SK-N-SH (cell line): ENCODE measurements at regions not wholly inside any gene's neighbourhood (a gene's known extent, or its start where the extent isn't known, plus 50 kb on each side); places are given as distances from the start of the nearest gene placed in this dataset.

Source experiments
- CTCF ChIA-PET: fragments of 300-600, 350-600 bp; formaldehyde crosslinking; extraction: SDS; loops from one replicate; lab custom pipeline; 2021; lab: Yijun Ruan, JAX
- POLR2A ChIA-PET: fragments of 350-600 bp; sonication (Branson Sonifier 250); formaldehyde crosslinking; extraction: SDS; loops from one replicate; lab custom pipeline; 2020; ENCODE audit warnings: antibody characterized with exemption, inconsistent platforms; lab: Yijun Ruan, JAX
- DNase-seq: peaks from one replicate; pipeline ENCODE4 v3.0.0; 2012
- H2AFZ ChIP-seq: fragments of 200-600 bp; sonication (generic); 2 replicates; pipeline ENCODE4 v1.8.1; 2016; ENCODE audit warnings: antibody characterized with exemption, mild to moderate bottlenecking, low read depth
- H3F3A ChIP-seq: fragments of 200-600 bp; sonication (generic); replicated peaks from 2 replicates; pipeline ENCODE3; 2016; ENCODE audit warnings: antibody characterized with exemption, mild to moderate bottlenecking; ENCODE audit not compliant: insufficient read depth
- H3K27ac ChIP-seq, 2 experiments: fragments of 200-500 bp in 1 of 2; fragments of 200-600 bp in 1 of 2; sonication (Bioruptor generic) in 1 of 2; sonication (generic), shearing (Covaris generic) in 1 of 2; 2 replicates each; pipeline versions ENCODE4 v1.5.1 to v1.6.1; 2014 to 2016; ENCODE audit warnings: low read depth in 2 of 2, inconsistent platforms in 1 of 2, low read length in 1 of 2, mild to moderate bottlenecking in 1 of 2, mixed read lengths in 1 of 2
- H3K27me3 ChIP-seq: fragments of 200-600 bp; sonication (generic), shearing (Covaris generic); 2 replicates; pipeline ENCODE4 v1.6.1; 2016; ENCODE audit warnings: mixed run types; ENCODE audit not compliant: insufficient read depth
- H3K36me3 ChIP-seq, 2 experiments: fragments of 200-500 bp in 1 of 2; fragments of 200-600 bp in 1 of 2; sonication (Bioruptor generic) in 1 of 2; sonication (generic) in 1 of 2; replicated peaks in 1 of 2; 2 replicates each; pipeline versions ENCODE3 to v1.5.1; 2014 to 2016; ENCODE audit warnings: low read length in 1 of 2, mild to moderate bottlenecking in 1 of 2; ENCODE audit not compliant: insufficient read depth in 2 of 2, control insufficient read depth in 1 of 2
- H3K4me1 ChIP-seq, 2 experiments: fragments of 200-500 bp in 1 of 2; fragments of 200-600 bp in 1 of 2; sonication (Bioruptor generic) in 1 of 2; sonication (generic), shearing (Covaris generic) in 1 of 2; 2 replicates each; pipeline versions ENCODE4 v1.5.1 to v1.6.1; 2014 to 2016; ENCODE audit warnings: low read depth in 1 of 2, low read length in 1 of 2, mixed run types in 1 of 2; ENCODE audit not compliant: insufficient read depth in 2 of 2, control insufficient read depth in 1 of 2
- H3K4me2 ChIP-seq: fragments of 200-600 bp; sonication (generic), shearing (Covaris generic); 2 replicates; pipeline ENCODE4 v1.6.1; 2017; ENCODE audit warnings: mixed run types
- H3K4me3 ChIP-seq, 2 experiments: fragments of 200-500 bp in 1 of 2; fragments of 200-600 bp in 1 of 2; sonication (Bioruptor generic) in 1 of 2; sonication (generic), shearing (Covaris generic) in 1 of 2; 2 replicates each; pipeline versions ENCODE4 v1.5.1 to v1.8.1; 2014 to 2016; ENCODE audit warnings: low read depth in 2 of 2, inconsistent platforms in 1 of 2, low read length in 1 of 2, mild to moderate bottlenecking in 1 of 2, mixed read lengths in 1 of 2, moderate library complexity in 1 of 2
- H3K79me2 ChIP-seq: fragments of 200-600 bp; sonication (generic); 2 replicates; pipeline ENCODE4 v1.8.1; 2017; ENCODE audit warnings: mild to moderate bottlenecking; ENCODE audit not compliant: insufficient read depth
- H3K9ac ChIP-seq: fragments of 200-600 bp; sonication (generic); 2 replicates; pipeline ENCODE4 v1.6.1; 2017; ENCODE audit warnings: mixed run types
- H3K9me2 ChIP-seq: fragments of 200-600 bp; sonication (generic); 2 replicates; pipeline ENCODE4 v1.6.1; 2017; ENCODE audit warnings: mixed run types
- H3K9me3 ChIP-seq: fragments of 200-600 bp; sonication (generic); 2 replicates; pipeline ENCODE4 v1.6.1; 2017; ENCODE audit warnings: mixed run types, mild to moderate bottlenecking, moderate library complexity
- H4K20me1 ChIP-seq: fragments of 200-600 bp; sonication (generic); 2 replicates; pipeline ENCODE4 v1.6.1; 2017; ENCODE audit warnings: mild to moderate bottlenecking, mixed run types; ENCODE audit not compliant: insufficient read depth
- CHD2 ChIP-seq: fragments of 150-350 bp; IDR thresholded peaks from 2 replicates; pipeline ENCODE4 v1.6.1; 2018; ENCODE audit warnings: low read length; ENCODE audit not compliant: partially characterized antibody
- ELF1 ChIP-seq: IDR thresholded peaks from 2 replicates; pipeline ENCODE4 v1.4.0; 2012
- GABPA ChIP-seq: IDR thresholded peaks from 2 replicates; pipeline ENCODE4 v1.4.0; 2012; ENCODE audit warnings: low read depth, mild to moderate bottlenecking
- GATA2 ChIP-seq: sonication (generic); formaldehyde crosslinking; IDR thresholded peaks from 2 replicates; pipeline ENCODE4 v1.5.0; 2020; ENCODE audit warnings: mild to moderate bottlenecking, missing genetic modification reagents
- RCOR1 ChIP-seq: fragments of 150-350 bp; IDR thresholded peaks from 2 replicates; pipeline ENCODE4 v1.6.1; 2017; ENCODE audit warnings: antibody characterized with exemption, low read length
- RFX5 ChIP-seq: IDR thresholded peaks from 2 replicates; pipeline ENCODE4 v1.6.1; 2012; ENCODE audit warnings: mild to moderate bottlenecking, improper control_type of control experiment, low read length
- SIN3A ChIP-seq: IDR thresholded peaks from 2 replicates; pipeline ENCODE4 v1.6.1; 2012; ENCODE audit warnings: low read depth, mild to moderate bottlenecking, low read length, moderate library complexity, borderline replicate concordance
- TAF1 ChIP-seq: IDR thresholded peaks from 2 replicates; pipeline ENCODE4 v1.6.1; 2012; ENCODE audit warnings: low read depth, mild to moderate bottlenecking, low read length, moderate library complexity, borderline replicate concordance
- TCF12 ChIP-seq: IDR thresholded peaks from 2 replicates; pipeline ENCODE4 v1.4.0; 2012
- TEAD4 ChIP-seq: IDR thresholded peaks from 2 replicates; pipeline ENCODE4 v1.4.0; 2012; ENCODE audit warnings: mild to moderate bottlenecking, borderline replicate concordance; ENCODE audit not compliant: insufficient read depth
- WGBS: methylation state at CpG from one replicate; pipeline ENCODE4 v1.1.6; 2017; ENCODE audit warnings: low lambda C conversion rate; 5-methylcytosine and 5-hydroxymethylcytosine counted together
- TF ChIP-seq, protein P1 (sequence below): IDR thresholded peaks from 2 replicates; pipeline ENCODE4; 2012
- TF ChIP-seq, protein P2 (sequence below): IDR thresholded peaks from 2 replicates; pipeline ENCODE4 v1.4.0; 2012; ENCODE audit warnings: low read depth, borderline replicate concordance
- TF ChIP-seq, protein P3 (sequence below): fragments of 150-350 bp; IDR thresholded peaks from 2 replicates; pipeline ENCODE4 v1.6.1; 2017; ENCODE audit warnings: antibody characterized with exemption, low read length, low read depth, borderline replicate concordance
- TF ChIP-seq, protein P4 (sequence below): IDR thresholded peaks from 2 replicates; pipeline ENCODE4 v1.6.1; 2012; ENCODE audit warnings: mild to moderate bottlenecking, low read depth, low read length, moderate library complexity
- TF ChIP-seq, protein P5 (sequence below): IDR thresholded peaks from 2 replicates; pipeline ENCODE4 v1.4.0; 2012; ENCODE audit warnings: low read depth, borderline replicate concordance

DNA sequence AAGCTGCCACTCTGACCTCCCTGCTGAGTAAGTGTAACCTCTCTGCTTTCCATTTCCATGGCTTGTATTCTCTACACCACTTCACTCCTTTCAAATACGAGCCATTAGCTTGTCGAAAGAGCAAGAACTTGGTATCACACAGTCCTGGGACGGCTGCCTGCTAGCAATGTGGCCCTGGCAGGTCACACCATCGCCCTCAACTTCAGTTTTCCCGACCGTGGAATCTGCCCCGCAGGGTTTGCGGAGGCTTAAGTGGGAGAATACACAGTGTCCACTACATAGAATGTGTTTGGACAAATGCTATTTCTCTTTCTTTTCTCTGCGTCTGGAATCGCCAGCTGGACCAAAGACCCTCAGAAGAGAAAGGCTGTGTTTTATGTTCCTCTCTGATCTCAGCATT lies 78.6 kb upstream of the STOX2 start:
- H2AFZ ChIP-seq, result no peak overlapping the region
- H3F3A ChIP-seq, result no peaks in the 10 kb centered on the region
- TF ChIP-seq, protein P1, sequence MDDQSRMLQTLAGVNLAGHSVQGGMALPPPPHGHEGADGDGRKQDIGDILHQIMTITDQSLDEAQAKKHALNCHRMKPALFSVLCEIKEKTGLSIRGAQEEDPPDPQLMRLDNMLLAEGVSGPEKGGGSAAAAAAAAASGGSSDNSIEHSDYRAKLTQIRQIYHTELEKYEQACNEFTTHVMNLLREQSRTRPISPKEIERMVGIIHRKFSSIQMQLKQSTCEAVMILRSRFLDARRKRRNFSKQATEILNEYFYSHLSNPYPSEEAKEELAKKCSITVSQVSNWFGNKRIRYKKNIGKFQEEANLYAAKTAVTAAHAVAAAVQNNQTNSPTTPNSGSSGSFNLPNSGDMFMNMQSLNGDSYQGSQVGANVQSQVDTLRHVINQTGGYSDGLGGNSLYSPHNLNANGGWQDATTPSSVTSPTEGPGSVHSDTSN, result no peak
- WGBS, result 66% methylated on average over 10 of the region's 10 CpGs
- no peaks in the 10 kb centered on the region for H3K27me3 ChIP-seq
- no peak overlapping the region for H3K9ac ChIP-seq
- H3K4me2 ChIP-seq, result no peak overlapping the region
- H3K9me3 ChIP-seq, result no peaks in the 10 kb centered on the region
- peaks cover 0 to 15% of the 10 kb centered on the region in 2 experiments; a peak in 1 of 4 replicates for H3K4me1 ChIP-seq
- H3K27ac ChIP-seq, result no peak overlapping the region
- DNase-seq, result no peak
- H4K20me1 ChIP-seq, result no peaks in the 10 kb centered on the region
- ChIA-PET CTCF (interaction anchor here (1.1 to 3.6 kb wide), 3 partner anchors 337 to 342 kb away, joined by 3 to 17 read pairs (median 3); no protein-coding TSS in a partner anchor), POLR2A (no interaction called here)
- no peaks in the 10 kb centered on the region for H3K36me3 ChIP-seq
- no peak overlapping the region for H3K4me3 ChIP-seq
- no peaks in the 10 kb centered on the region for H3K79me2 ChIP-seq
- no peaks in the 10 kb centered on the region for H3K9me2 ChIP-seq

DNA sequence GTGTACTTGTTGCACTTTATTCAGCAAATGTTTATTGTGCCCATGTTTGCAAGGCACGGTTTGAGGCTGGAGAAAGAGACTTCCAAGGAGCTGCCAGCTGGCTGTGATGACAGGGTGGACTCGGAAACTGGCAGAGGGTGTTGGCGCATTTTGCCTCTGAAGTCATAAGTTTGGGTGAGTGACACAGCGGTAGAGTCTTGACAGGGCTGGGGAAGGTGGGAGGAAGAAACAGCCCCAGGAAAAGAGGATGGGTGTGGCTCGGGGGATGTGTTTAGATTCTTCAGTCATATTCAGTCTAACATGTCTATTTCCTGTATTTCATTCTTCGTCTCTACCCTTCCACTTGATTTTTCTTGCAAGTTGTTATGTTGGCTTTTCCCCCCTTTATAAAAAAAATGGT lies 77.0 kb upstream of the STOX2 start:
- Histone ChIP-seq H3K9ac (no peak overlapping the region), H3K27ac (no peak overlapping the region), H3K4me3 (no peak overlapping the region), H2AFZ (no peak overlapping the region), H3K36me3 (no peaks in the 10 kb centered on the region), H3K9me3 (no peaks in the 10 kb centered on the region), H4K20me1 (no peaks in the 10 kb centered on the region), H3F3A (no peaks in the 10 kb centered on the region), H3K79me2 (no peaks in the 10 kb centered on the region), H3K4me2 (no peak overlapping the region), H3K4me1 (peaks cover 0 to 15% of the 10 kb centered on the region in 2 experiments; a peak in 1 of 4 replicates), H3K9me2 (no peaks in the 10 kb centered on the region), H3K27me3 (no peaks in the 10 kb centered on the region)
- 45% methylated on average over 6 of the region's 6 CpGs for WGBS
- DNase-seq, result no peak
- TF ChIP-seq CHD2 (no peak), RCOR1 (no peak), GABPA (no peak), RFX5 (no peak), SIN3A (no peak), GATA2 (no peak), TCF12 (no peak), TEAD4 (no peak), ELF1 (no peak), TAF1 (no peak)
- TF ChIP-seq, protein P2, sequence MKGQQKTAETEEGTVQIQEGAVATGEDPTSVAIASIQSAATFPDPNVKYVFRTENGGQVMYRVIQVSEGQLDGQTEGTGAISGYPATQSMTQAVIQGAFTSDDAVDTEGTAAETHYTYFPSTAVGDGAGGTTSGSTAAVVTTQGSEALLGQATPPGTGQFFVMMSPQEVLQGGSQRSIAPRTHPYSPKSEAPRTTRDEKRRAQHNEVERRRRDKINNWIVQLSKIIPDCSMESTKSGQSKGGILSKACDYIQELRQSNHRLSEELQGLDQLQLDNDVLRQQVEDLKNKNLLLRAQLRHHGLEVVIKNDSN, result no peak
- TF ChIP-seq, protein P1, result no peak
- TF ChIP-seq, protein P3, sequence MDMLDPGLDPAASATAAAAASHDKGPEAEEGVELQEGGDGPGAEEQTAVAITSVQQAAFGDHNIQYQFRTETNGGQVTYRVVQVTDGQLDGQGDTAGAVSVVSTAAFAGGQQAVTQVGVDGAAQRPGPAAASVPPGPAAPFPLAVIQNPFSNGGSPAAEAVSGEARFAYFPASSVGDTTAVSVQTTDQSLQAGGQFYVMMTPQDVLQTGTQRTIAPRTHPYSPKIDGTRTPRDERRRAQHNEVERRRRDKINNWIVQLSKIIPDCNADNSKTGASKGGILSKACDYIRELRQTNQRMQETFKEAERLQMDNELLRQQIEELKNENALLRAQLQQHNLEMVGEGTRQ, result no peak
- TF ChIP-seq, protein P4, sequence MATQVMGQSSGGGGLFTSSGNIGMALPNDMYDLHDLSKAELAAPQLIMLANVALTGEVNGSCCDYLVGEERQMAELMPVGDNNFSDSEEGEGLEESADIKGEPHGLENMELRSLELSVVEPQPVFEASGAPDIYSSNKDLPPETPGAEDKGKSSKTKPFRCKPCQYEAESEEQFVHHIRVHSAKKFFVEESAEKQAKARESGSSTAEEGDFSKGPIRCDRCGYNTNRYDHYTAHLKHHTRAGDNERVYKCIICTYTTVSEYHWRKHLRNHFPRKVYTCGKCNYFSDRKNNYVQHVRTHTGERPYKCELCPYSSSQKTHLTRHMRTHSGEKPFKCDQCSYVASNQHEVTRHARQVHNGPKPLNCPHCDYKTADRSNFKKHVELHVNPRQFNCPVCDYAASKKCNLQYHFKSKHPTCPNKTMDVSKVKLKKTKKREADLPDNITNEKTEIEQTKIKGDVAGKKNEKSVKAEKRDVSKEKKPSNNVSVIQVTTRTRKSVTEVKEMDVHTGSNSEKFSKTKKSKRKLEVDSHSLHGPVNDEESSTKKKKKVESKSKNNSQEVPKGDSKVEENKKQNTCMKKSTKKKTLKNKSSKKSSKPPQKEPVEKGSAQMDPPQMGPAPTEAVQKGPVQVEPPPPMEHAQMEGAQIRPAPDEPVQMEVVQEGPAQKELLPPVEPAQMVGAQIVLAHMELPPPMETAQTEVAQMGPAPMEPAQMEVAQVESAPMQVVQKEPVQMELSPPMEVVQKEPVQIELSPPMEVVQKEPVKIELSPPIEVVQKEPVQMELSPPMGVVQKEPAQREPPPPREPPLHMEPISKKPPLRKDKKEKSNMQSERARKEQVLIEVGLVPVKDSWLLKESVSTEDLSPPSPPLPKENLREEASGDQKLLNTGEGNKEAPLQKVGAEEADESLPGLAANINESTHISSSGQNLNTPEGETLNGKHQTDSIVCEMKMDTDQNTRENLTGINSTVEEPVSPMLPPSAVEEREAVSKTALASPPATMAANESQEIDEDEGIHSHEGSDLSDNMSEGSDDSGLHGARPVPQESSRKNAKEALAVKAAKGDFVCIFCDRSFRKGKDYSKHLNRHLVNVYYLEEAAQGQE, result no peak
- TF ChIP-seq, protein P5, sequence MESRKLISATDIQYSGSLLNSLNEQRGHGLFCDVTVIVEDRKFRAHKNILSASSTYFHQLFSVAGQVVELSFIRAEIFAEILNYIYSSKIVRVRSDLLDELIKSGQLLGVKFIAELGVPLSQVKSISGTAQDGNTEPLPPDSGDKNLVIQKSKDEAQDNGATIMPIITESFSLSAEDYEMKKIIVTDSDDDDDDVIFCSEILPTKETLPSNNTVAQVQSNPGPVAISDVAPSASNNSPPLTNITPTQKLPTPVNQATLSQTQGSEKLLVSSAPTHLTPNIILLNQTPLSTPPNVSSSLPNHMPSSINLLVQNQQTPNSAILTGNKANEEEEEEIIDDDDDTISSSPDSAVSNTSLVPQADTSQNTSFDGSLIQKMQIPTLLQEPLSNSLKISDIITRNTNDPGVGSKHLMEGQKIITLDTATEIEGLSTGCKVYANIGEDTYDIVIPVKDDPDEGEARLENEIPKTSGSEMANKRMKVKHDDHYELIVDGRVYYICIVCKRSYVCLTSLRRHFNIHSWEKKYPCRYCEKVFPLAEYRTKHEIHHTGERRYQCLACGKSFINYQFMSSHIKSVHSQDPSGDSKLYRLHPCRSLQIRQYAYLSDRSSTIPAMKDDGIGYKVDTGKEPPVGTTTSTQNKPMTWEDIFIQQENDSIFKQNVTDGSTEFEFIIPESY, result no peak
- POLR2A ChIA-PET, result no interaction called here
- CTCF ChIA-PET, result interaction anchor here (3.6 kb wide), 1 partner anchor 340 kb away, joined by 17 read pairs; no protein-coding TSS in a partner anchor
